Daoy (cell line): ENCODE measurements at regions not wholly inside any gene's neighbourhood (a gene's known extent, or its start where the extent isn't known, plus 50 kb on each side); places are given as distances from the start of the nearest gene placed in this dataset.
"Not testable (repeated sequence)": the region's sequence is repeated elsewhere in the genome, so short reads cannot be mapped to it uniquely, and the experiment has no call there.

Source experiments
- DNase-seq: peaks from one replicate; pipeline ENCODE4 v3.0.0-alpha.2; 2015; ENCODE audit warnings: low read depth

GRCh38 chr1:164417016-164417704 is 141.8 kb upstream of the PBX1 start:
- no peak for DNase-seq

- peak; percentile 14 for DNase-seq
Measured at GRCh38 chr1:164423136-164423535, 135.8 kb upstream of the PBX1 start.

- DNase-seq: no peak
Measured at GRCh38 chr1:164433141-164433817, 125.7 kb upstream of the PBX1 start.

GRCh38 chr1:164433818-164434170 is 125.2 kb upstream of the PBX1 start:
- no peak for DNase-seq

- DNase-seq: peak; percentile 43
Measured at GRCh38 chr1:164440232-164440631, 118.8 kb upstream of the PBX1 start.

GRCh38 chr1:164443166-164443565 is 115.8 kb upstream of the PBX1 start:
- DNase-seq: no peak

GRCh38 chr1:164443836-164444235 is 115.1 kb upstream of the PBX1 start:
- DNase-seq: no peak

- DNase-seq: no peak
Measured at GRCh38 chr1:164446020-164446419, 113.0 kb upstream of the PBX1 start.

- DNase-seq: no peak
Measured at GRCh38 chr1:164452549-164452948, 106.4 kb upstream of the PBX1 start.

GRCh38 chr1:164456272-164456671 is 102.7 kb upstream of the PBX1 start:
- DNase-seq: no peak

- DNase-seq: not testable (repeated sequence)
Measured at GRCh38 chr1:164459176-164459575, 99.8 kb upstream of the PBX1 start.

GRCh38 chr1:164466001-164466421 is 93.0 kb upstream of the PBX1 start:
- peak; percentile 32 for DNase-seq

- peak; percentile 79 for DNase-seq
Measured at GRCh38 chr1:164466429-164466828, 92.6 kb upstream of the PBX1 start.

- DNase-seq: peak; percentile 51
Measured at GRCh38 chr1:164470996-164471395, 88.0 kb upstream of the PBX1 start.

- DNase-seq: no peak
Measured at GRCh38 chr1:164472841-164473240, 86.1 kb upstream of the PBX1 start.

GRCh38 chr1:164473544-164473943 is 85.4 kb upstream of the PBX1 start:
- no peak for DNase-seq

GRCh38 chr1:164475834-164476233 is 83.2 kb upstream of the PBX1 start:
- peak; percentile 30 for DNase-seq

GRCh38 chr1:164477343-164477742 is 81.6 kb upstream of the PBX1 start:
- no peak for DNase-seq

GRCh38 chr1:164479242-164479641 is 79.7 kb upstream of the PBX1 start:
- no peak for DNase-seq

GRCh38 chr1:164480285-164480907 is 78.6 kb upstream of the PBX1 start:
- DNase-seq: no peak

GRCh38 chr1:164495905-164496304 is 63.1 kb upstream of the PBX1 start:
- no peak for DNase-seq

- no peak for DNase-seq
Measured at GRCh38 chr1:164498792-164499191, 60.2 kb upstream of the PBX1 start.

- no peak for DNase-seq
Measured at GRCh38 chr1:164504749-164505148, 54.2 kb upstream of the PBX1 start.
